ENCODE measurements at regions not wholly inside any gene's neighbourhood (a gene's known extent, or its start where the extent isn't known, plus 50 kb on each side); places are given as distances from the start of the nearest gene placed in this dataset.
"Not testable (repeated sequence)": the region's sequence is repeated elsewhere in the genome, so short reads cannot be mapped to it uniquely, and the experiment has no call there.

DNA sequence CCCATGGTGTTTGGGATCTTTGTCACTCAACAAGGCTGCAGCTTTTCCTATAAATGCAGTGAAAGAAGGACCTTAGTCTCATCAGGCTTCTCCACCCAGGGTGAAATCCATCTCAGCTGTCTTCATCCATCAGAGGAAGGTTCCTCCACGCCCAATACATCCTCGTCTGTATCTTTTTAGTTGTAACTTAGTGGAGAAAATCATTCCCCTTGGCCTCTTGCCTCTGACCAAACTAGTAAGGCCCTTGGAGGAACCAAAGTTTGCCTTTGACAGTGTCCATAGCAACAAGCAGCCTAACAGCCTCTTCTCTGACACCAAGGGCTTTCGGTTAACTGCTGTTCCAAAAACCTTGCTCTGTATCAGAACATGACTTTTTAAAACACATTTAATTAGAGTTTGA, 230.3 kb upstream of the ECI2 start:
- no peak for DNase-seq
- intact Hi-C loops (cut with DNase I), result no loop called here

DNA sequence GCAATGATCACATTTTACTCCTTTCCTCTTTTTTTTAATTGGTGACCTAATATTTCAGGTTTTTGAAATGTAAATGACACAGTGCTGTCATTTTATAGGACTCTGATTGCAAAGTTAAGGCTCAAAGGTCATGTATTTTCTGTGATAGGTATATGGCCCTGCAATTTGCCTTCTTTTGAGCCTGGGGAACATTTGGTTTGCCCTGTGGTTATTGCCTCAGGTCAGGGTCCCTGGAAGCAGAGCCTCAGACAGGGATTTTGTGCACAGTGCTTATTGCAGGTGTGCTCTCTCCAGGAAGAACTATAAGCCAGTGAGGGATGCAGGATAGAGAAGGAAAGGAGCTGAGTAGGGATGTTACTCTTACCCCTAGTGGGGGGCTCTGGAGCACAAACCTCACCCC, 229.3 kb upstream of the ECI2 start:
- no peak for DNase-seq
- intact Hi-C loops (cut with DNase I), result no loop called here

DNA sequence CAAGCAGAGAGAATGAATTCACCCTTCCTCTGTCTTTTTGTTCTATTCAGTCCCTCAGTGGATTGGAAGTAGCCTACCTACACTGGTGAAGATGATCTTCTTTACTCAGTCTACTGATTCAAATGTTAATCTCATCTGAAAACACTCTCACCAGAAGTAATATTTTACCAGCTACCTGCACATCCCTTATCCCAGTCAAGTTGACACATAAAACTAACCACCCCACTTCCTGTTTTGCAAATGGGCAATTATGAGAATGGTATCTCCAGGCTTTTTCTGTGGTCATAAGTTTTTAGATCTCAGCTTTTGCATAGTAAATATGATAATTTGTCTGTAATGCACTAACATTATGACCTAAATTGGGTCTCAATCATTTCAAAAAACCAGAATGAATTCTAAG, 228.8 kb upstream of the ECI2 start:
- no peak for DNase-seq
- intact Hi-C loops (cut with DNase I), result no loop called here

DNA sequence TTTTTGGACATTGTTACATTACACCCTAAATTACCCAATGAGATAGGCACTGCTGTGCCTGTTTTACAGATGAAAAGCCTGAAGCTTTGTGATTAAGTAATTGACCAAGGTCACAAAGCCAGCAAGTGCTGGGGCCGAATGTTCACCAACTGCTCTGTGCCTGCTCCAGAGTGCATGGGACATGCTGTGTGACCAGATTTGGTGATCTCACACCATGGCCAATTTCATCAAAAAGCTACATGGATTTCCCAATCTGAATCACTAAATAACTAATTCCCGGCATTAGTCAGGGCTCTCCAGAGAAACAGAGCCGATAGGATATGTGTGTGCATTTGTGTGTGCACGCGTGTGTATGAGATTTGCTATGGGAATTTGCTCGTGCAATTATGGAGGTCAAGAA, 228.3 kb upstream of the ECI2 start:
- intact Hi-C loops (cut with DNase I), result no loop called here
- no peak for DNase-seq

DNA sequence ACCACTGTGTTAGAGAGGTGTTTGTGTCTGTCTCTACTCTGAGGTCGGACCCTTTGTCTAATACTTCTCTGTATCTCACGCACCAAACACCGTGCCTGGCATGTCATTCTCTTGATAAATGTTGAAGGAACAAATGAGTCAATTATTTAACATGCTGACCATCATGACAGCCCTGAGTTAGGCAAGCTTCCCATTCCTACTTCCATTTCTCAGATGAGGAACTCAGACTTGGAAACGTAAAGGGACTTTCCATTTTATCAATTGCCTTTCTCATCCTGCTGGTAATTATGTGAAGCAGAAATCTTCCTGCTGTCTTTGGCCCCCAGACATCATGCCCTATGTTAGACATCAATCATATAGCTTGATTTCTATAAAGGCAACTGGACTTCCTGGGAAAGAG, 227.0 kb upstream of the ECI2 start:
- intact Hi-C loops (cut with DNase I), result no loop called here

DNA sequence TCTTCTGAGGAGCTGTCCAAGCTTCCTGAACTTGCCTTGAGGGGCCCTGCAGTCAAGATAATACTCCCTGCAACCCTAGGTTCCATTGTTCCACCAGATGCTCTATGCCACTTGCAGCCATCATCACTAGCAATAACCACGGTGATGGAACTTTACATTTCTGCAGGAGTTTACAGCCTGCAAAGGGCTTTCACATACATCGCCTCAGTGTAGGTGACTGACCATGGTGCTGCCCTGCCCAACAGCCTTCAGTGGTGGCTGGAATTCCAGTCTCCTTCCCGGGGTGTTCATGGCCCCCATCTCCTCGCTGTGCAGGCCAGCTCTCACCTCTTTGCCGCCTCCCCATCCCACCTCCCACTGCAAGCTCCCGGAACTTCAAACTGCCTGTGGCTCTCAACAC, 225.5 kb upstream of the ECI2 start:
- intact Hi-C loops (cut with DNase I), result no loop called here
- DNase-seq, result no peak

More for the DNA sequence above, 227.0 kb upstream of the ECI2 start:
- no peak for DNase-seq

DNA sequence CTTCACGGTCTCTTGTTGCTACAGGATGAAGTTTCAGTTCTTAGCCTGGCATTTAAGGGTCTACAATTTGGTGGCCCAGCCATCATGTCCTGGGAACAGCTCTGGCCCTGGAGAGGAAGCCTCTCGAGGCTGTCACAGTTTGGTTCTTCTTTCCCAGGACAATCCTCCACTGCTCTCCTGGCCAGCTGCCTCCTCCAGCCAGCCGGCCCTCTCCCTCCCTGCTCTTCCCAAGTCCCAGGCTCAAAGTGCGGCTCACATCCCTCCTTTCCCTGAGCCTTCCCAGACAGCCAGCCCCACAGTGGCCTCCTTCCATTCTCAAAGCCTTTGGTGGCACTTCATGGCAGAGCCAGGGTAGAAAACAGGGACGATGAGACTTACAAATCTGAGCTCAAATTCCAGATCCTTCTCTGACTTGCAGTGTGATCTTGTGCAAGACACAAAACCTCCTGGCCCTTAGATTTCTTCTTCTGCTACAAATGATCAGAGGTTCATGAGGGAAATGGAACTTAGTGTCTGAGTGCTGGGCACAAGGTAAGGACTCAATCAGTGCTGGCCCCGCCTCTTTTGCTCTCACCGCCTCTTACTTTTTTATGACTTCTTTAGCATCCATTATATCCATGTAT, 223.8 kb upstream of the ECI2 start:
- DNase-seq, result no peak
- intact Hi-C loops (cut with DNase I), result loop anchor here (10.0 kb wide), 1 partner anchor 576 kb away; no protein-coding TSS in a partner anchor

DNA sequence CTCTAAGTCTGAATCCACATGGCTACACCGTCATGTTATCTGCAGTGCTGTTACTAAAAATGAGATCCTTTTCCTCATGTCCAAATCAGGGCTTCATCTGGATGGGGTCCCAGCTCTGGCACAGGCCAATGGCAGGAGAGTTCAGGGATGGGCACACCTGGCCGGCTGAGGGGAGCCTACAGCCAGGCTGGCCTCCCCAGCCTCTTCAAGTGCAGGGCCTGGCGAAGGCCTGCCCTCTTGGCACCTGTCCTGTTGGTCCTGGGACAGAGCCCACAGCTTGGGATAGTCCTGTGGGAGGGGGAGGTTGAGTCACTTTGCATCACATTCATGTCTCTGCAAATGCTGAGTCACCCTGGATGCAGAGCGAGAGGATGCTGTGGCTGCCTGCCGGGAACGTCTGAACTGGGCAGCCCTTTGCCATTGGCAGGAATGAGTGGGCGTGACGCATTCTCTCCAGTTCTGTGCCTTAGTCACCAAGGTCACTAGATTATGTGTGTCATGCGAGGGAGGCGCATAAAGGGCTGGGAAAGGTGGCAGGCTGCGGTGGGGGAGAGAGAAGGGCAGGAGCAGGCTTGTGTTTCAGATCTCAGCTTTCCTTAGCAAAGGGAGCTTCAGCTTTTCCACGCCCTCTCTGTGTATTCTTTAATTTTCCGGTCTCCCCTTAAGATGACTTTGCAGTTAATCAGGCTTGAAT, 223.2 kb upstream of the ECI2 start:
- DNase-seq, result peak; percentile 55 to 96 (median 76)
- intact Hi-C loops (cut with DNase I), result loop anchor here (10.0 kb wide), 1 partner anchor 576 kb away; no protein-coding TSS in a partner anchor

DNA sequence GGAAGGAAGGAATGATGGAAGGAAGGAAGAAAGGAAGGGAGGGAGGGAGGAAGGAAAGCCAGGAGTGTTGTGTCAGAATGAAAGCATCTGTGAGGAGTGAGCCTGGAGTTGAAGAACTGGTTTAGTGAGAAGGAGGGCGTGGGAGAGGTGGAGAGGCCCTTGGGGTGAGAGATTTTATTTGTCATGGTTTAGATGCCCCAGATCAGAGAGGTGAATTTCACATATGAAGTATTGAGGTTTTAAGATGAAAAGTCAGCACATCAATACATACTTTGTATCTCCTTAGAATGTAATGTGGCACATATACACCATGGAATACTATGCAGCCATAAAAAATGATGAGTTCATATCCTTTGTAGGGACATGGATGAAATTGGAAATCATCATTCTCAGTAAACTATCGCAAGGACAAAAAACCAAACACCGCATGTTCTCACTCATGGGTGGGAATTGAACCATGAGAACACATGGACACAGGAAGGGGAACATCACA, 222.3 kb upstream of the ECI2 start:
- not testable (repeated sequence) for DNase-seq
- intact Hi-C loops (cut with DNase I), result loop anchor here (10.0 kb wide), 1 partner anchor 577 kb away; no protein-coding TSS in a partner anchor

DNA sequence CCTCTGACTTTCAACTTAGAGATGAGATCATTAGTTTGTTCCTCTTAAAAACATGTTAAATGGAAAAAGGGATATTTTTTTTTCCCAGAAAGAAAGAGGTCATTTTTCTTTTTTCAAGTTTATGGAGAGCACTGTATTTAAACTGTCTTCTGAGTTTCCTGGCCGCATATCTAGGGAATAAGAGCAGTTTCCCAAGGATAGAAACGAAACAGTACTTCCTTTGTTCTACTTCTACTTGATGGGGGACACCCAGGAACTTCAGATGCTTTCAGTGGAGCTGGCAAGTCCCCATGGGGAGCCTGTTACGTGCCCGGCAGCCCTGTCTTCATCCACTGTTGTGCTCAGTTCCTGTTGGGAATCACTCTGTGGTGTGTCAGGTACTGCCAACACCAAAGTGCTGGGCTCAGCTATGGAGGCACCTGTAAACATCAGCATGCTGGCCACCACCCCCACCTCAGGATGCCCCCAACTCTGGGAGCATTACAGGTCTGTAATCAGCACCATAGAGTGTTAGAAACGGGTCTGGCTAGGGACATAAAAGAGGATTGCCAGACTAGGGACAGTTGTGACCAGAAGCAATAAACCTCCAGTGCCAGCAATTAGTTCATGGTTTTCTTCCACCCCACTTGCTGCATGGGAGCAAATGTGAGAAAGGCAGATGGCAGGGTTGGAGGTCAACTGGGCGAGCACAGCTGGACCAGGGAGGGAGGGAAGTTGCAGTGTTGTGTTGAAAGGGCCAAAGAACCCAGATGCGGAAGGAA, 221.7 kb upstream of the ECI2 start:
- intact Hi-C loops (cut with DNase I), result loop anchor here (10.0 kb wide), 1 partner anchor 578 kb away; no protein-coding TSS in a partner anchor
- no peak for DNase-seq

DNA sequence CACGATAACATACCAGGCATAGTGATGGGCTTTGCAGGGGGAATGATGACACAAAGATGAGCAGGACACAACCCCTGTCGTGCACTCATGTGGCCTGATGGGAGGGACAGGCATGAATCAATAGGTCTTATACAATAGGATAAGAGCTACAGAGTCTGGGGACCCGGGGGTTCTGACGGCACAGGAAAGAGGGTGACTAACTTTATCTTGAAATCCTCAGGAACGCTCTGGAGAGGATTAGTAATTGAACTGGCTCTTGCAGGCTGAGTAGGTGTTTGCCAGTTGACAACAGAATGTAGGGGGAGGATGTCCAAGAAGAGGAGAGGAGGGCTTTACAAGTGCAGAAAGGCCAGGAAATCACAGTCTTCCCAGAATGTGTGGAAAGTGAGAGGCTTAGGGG, 219.9 kb upstream of the ECI2 start:
- intact Hi-C loops (cut with DNase I), result loop anchor here (10.0 kb wide), 1 partner anchor 580 kb away; no protein-coding TSS in a partner anchor

DNA sequence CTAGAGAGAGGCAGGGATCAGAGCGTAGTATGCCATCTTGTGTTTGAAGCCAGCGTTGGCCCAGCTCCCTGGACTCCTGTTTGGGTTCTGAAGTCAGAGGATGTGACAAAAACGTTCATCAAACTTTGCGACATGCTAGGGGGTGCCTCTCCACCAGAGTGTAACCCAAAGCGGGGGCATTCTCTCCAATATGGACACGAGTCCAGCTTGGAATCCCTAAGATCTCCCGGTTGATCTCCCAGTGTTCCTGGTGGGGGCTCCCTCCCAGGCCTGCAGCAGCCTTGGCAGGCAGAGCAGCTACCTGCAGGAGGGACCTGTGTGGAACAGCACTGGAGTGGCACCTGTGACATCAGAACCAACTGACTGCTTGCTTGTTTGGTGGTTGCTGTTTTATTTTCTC, 218.8 kb upstream of the ECI2 start:
- intact Hi-C loops (cut with DNase I), result loop anchor here (10.0 kb wide), 1 partner anchor 581 kb away; no protein-coding TSS in a partner anchor
- DNase-seq, result no peak

More for the DNA sequence above, 219.9 kb upstream of the ECI2 start:
- no peak for DNase-seq

DNA sequence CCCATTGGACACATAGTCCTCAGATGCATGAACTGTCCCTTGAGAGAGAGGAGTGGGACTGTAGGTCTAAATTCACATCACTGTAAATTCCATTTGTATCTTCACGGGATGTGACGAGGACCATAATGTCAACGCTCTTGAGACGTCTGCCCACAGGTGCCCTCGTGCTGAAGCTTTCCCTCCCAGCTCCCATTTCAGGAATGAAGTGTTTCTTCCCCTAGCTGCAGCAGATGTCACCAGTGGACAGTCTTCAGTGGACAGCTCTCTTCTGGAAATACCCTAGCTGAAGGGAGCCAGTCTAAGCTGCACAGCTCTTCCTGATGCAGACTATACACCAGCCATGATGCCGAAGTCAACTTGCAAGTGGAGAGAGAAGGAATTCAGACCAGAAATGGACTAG, 217.4 kb upstream of the ECI2 start:
- intact Hi-C loops (cut with DNase I), result loop anchor here (10.0 kb wide), 1 partner anchor 582 kb away; no protein-coding TSS in a partner anchor
- DNase-seq, result no peak

DNA sequence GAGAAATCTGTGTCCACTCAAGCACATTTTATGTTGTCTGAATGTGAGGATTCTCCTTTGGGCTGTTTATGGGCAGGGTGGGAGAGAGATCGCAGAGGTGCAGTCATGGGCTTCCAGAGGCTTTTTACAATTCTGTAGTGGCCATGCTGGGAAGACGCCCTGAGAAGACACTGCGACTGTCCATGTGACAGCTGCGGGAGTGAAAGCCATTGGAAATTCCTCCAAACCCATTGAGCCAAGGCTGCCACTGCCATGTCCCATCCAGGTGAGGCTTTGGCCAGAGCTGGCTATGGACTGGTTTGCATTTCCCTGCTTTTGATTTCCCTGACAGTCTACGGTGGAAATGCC, 216.9 kb upstream of the ECI2 start:
- DNase-seq, result no peak
- intact Hi-C loops (cut with DNase I), result loop anchor here (10.0 kb wide), 1 partner anchor 583 kb away; no protein-coding TSS in a partner anchor

DNA sequence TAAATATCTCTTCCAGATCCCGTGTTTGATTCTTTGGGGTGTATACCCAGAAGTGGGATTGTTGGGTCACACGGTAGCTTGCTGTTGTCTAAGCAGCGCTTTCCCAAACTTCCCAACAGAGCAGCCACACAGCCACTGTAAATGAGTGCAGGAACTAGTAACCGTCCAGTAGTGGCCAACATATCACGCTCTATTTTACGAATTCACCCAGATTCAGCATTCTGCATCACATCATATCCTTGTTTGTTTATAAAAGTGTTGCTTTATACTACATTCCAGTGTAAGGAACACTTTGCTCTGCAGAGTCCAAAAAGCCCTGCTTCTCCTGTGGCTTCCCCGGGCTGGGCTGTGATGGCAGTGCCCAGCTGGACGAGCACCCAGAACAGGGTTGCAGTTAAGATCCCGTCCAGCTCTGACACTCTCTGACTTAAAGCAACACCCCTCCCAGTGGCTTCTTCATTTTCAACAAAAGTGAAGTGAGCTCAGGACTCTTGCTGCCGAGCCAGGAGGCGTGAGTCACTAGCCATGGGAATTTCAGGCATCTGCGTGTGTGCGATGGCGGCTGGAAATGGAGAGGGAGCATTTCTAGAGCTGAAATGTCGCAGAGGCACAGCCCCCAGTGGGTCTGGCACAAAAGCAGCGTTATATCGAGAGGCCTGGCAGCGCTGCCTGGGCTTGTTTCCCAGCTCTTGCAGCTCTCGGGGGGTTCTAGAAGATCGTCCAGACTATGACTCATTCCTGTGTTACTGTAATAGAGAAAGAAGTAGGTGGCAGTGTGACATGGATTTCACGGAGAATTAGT, 216.3 kb upstream of the ECI2 start:
- peak; percentile 44 to 95 (median 70) for DNase-seq
- intact Hi-C loops (cut with DNase I), result loop anchor here (10.0 kb wide), 1 partner anchor 583 kb away; no protein-coding TSS in a partner anchor

DNA sequence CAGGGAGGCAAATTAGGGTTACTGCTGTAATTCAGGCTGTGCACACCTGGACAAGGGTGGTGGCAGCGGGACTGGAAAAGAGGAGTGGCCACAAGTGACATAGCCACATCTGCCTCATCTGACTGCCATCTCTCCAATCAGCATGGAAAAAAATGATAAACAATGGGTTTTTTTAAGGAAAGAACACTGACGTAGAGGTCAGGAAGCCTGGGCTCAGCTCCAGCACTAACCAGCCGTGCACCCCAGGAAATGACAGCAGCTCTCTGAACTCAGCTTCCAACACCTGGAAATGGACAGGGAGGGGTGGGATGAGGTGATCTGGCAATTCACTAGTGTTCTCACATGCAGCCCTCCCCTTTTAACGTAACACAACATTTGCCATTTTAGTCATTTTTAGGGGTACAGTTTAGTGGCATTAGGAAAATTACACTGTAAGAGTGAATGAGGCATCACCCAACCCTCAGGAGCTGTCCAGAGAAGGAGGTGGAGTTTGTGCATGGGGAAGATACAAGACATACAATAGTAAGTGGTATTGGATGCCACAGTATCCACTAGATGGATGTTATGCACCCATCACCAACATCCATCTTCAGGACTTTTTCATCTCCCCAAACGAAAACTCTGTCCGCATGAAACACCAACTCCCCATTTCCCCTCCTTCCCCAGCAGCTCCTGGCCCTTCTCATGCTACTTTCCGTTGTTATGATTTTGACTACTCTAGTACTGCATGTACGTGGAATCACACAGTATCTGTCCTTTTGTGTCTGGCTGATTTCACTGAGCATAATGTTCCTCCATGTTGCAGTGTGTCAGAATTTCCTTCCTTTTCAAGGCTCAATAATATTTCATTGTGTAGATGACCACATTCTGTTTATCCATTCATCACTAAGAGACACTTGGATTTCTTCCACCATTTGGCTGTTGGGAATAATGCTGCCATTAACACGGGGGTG, 215.5 kb upstream of the ECI2 start:
- no peak for DNase-seq
- intact Hi-C loops (cut with DNase I), result loop anchor here (10.0 kb wide), 1 partner anchor 584 kb away; no protein-coding TSS in a partner anchor

DNA sequence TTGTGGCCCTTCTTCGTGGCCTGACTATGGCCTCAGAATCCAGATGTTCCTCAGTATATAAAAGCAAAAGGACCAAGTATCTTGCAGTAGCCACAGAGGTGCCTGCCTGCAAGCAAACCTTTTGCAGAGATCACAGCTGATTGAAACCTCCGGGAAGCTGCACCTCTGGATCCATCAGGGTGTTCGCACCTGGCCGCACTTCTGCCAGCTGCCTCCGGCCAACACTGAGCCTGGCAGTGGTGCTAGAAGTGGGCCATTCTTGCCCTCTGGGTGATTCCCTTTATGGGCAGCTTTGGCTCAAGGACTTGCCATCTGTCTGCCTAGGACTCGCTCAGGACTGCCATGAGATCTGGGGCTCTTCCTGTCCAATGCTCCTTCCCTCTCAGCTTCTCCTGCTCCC, 214.6 kb upstream of the ECI2 start:
- no peak for DNase-seq
- intact Hi-C loops (cut with DNase I), result loop anchor here (10.0 kb wide), 1 partner anchor 585 kb away; no protein-coding TSS in a partner anchor

DNA sequence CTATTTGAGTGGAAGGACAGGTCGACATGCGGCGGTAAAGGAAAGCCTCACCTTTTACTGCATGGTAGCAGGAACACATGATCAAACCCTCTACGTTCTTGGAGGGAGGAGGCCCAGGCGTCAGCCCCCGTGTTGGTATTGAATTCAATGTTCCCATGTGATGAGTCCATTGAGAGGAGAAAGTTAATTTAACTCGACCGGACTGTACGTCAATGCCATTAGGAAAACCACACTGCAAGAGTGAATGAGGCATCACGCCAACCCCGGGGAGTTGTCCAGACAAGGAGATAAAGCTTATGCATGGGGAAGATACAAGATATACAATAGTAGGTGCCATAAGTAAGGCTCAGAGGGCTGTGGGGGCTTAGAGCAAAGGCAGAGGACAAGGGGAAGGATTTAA, 213.9 kb upstream of the ECI2 start:
- DNase-seq, result no peak
- intact Hi-C loops (cut with DNase I), result no loop called here
